ENCODE measurements at regions not wholly inside any gene's neighbourhood (a gene's known extent, or its start where the extent isn't known, plus 50 kb on each side); places are given as distances from the start of the nearest gene placed in this dataset.

- TF ChIP-seq CTCF (IDR thresholded peaks at IDR 0.05), result no peak
- TF ChIP-seq POLR2A (IDR thresholded peaks at IDR 0.05), result no peak
- no peak for TF ChIP-seq POLR2AphosphoS5 (IDR thresholded peaks at IDR 0.05; ENCODE audit: insufficient read depth in 1 of 2, low read depth in 1 of 2)
Measured at GRCh38 chr7:140249036-140249806, 72.4 kb upstream of the KDM7A start.
